IgD-negative memory B cell (primary cell): ENCODE measurements at regions not wholly inside any gene's neighbourhood (a gene's known extent, or its start where the extent isn't known, plus 50 kb on each side); places are given as distances from the start of the nearest gene placed in this dataset.
"Not testable (repeated sequence)": the region's sequence is repeated elsewhere in the genome, so short reads cannot be mapped to it uniquely, and the experiment has no call there.

Source experiments
- H3K27ac Mint-ChIP-seq, 3 donors: one replicate each; pipeline ENCODE4 v1.8.0; 2020 to 2022; ENCODE audit warnings: mild to moderate bottlenecking in 3 of 3, mixed read lengths in 3 of 3, moderate library complexity in 1 of 3
- H3K27me3 Mint-ChIP-seq: one replicate; pipeline ENCODE4 v1.8.0; 2021; ENCODE audit warnings: mixed read lengths
- H3K36me3 Mint-ChIP-seq: one replicate; pipeline ENCODE4 v1.8.0; 2020; ENCODE audit warnings: mild to moderate bottlenecking, mixed read lengths
- H3K4me1 Mint-ChIP-seq, 3 donors: one replicate each; pipeline ENCODE4 v1.8.0; 2020 to 2022; ENCODE audit warnings: mixed read lengths in 3 of 3, mild to moderate bottlenecking in 1 of 3
- H3K4me3 Mint-ChIP-seq, 4 donors: one replicate each; pipeline ENCODE4 v1.8.0; 2020 to 2022; ENCODE audit warnings: mild to moderate bottlenecking in 4 of 4, mixed read lengths in 4 of 4, moderate library complexity in 3 of 4
- H3K9me3 Mint-ChIP-seq, 3 donors: one replicate each; pipeline ENCODE4 v1.8.0; 2020 to 2021; ENCODE audit warnings: mixed read lengths in 3 of 3, mild to moderate bottlenecking in 1 of 3

DNA sequence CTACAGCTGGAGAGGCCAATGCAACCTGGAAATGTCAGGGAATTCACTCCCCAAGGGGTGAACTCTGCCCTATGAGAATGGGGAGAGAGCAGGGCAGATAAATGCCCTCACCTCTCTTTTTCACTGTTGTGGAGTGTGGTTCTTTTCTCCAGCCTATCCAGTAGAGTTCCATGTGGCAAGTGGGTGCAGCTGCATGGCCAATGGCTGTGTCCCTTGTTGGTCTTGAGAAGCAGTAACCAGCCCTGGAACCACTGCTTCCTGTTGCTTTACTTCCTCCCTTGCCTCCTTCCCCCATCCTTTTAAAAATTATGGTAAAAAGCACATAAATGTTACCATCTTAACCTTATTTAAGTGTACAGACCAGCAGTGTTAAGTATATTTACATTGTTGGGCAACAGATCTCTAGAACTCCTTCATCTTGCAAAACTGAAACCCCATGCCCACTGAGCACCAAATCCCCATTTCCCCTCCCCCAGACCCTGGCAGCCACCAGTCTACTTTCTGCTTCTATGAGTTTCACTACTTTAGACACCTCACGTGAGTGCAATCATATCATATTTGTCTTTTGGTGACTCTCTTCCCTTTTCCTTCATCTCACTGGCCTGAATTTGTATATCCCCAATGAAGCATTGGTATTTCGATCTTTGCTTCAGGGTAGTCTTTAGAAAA is 77.0 kb upstream of the GRIP1 start:
- Mint-ChIP-seq H3K27me3 (peaks cover 3% of the 10 kb centered on the region), H3K36me3 (no peaks in the 10 kb centered on the region), H3K4me1 (no peaks in the 10 kb centered on the region), H3K4me3 (no peak overlapping the region), H3K27ac (no peak overlapping the region), H3K9me3 (no peaks in the 10 kb centered on the region)

DNA sequence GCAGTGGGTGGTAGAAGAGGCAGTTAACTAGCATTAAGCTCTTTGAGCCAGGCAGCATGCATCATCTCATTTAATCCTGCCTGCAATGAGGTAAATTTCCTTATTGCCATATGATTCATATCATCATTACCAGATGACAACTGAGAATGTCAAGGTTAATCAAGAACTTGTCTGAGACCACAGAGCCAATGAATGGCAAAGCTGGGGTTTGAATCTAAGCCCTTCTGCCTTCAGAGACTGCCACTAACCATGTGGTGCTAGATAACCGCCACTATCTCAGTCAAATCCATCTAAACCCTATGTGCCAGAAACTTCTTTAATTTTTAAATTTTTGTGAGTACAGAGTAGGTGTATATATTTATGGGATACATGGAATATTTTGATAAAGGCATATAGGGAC is 77.8 kb upstream of the GRIP1 start:
- Mint-ChIP-seq H3K36me3 (no peaks in the 10 kb centered on the region), H3K4me3 (no peak overlapping the region), H3K9me3 (no peaks in the 10 kb centered on the region), H3K27ac (peak overlapping the region in 1 of 3 donors; percentile 24), H3K4me1 (no peaks in the 10 kb centered on the region), H3K27me3 (peaks cover 4% of the 10 kb centered on the region)

GRCh38 chr12:66760122-66760521 is 81.2 kb upstream of the GRIP1 start:
- not testable (repeated sequence) for H3K4me3 Mint-ChIP-seq, H3K36me3 Mint-ChIP-seq, H3K4me1 Mint-ChIP-seq, H3K9me3 Mint-ChIP-seq, H3K27ac Mint-ChIP-seq, H3K27me3 Mint-ChIP-seq

- Mint-ChIP-seq H3K27ac (no peak overlapping the region), H3K4me3 (no peak overlapping the region), H3K36me3 (no peaks in the 10 kb centered on the region), H3K27me3 (peaks cover 12% of the 10 kb centered on the region), H3K4me1 (peaks cover 0 to 2% (median 0%) of the 10 kb centered on the region in 3 donors), H3K9me3 (no peaks in the 10 kb centered on the region)
These were observed 84.6 kb upstream of the GRIP1 start for GRCh38 chr12:66763467-66763866.

DNA sequence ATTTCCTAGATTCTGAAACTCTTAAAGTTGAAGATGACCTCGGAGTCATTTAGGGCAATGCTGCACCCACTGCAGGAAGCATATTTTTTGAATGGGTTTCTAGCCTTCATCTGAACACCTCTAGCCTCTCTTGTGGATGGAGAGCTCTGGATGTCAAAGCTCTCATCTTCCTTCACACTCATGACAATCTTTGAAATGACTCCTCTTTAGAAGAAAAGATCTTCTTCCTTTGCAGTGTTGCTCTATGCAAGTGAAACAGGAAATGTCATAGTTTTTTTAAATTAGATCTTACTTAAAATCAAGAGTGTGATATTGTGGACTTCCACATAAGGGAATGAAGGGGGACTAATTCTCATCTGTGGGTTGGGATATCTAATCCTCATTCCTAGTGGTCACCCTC is 86.3 kb upstream of the GRIP1 start:
- no peak overlapping the region for H3K27ac Mint-ChIP-seq
- peaks cover 0 to 1% (median 0%) of the 10 kb centered on the region in 3 donors for H3K9me3 Mint-ChIP-seq
- H3K36me3 Mint-ChIP-seq, result no peaks in the 10 kb centered on the region
- H3K27me3 Mint-ChIP-seq, result peaks cover 12% of the 10 kb centered on the region
- no peak overlapping the region for H3K4me3 Mint-ChIP-seq
- peaks cover 0 to 2% (median 0%) of the 10 kb centered on the region in 3 donors for H3K4me1 Mint-ChIP-seq

DNA sequence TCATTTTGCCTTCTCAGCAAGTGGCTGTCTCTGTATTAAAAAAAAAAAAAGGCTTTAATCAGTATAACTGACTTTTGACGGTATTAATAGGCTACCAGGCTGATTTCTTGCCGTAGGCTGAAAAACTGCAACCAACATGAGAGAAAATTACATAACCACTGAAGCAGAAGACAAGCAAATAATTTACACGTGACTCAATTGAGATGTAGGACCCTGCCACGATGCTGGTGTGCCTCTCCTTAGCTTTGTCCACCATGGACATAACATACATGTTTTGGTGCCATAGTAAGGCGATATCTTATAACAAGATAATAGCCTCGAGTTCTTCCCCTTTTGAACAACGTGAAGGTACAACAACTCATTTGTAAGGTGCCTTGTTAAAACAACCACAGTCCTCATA is 88.7 kb upstream of the GRIP1 start:
- H3K27me3 Mint-ChIP-seq, result peaks cover 10% of the 10 kb centered on the region
- H3K27ac Mint-ChIP-seq, result no peak overlapping the region
- peaks cover 0 to 1% (median 0%) of the 10 kb centered on the region in 3 donors for H3K9me3 Mint-ChIP-seq
- peaks cover 0 to 2% (median 0%) of the 10 kb centered on the region in 3 donors for H3K4me1 Mint-ChIP-seq
- H3K4me3 Mint-ChIP-seq, result no peak overlapping the region
- no peaks in the 10 kb centered on the region for H3K36me3 Mint-ChIP-seq

GRCh38 chr12:66768293-66768692 is 89.4 kb upstream of the GRIP1 start:
- H3K36me3 Mint-ChIP-seq, result no peaks in the 10 kb centered on the region
- peaks cover 7% of the 10 kb centered on the region for H3K27me3 Mint-ChIP-seq
- peaks cover 0 to 1% (median 0%) of the 10 kb centered on the region in 3 donors for H3K9me3 Mint-ChIP-seq
- no peak overlapping the region for H3K27ac Mint-ChIP-seq
- H3K4me3 Mint-ChIP-seq, result no peak overlapping the region
- H3K4me1 Mint-ChIP-seq, result peaks cover 0 to 2% (median 0%) of the 10 kb centered on the region in 3 donors

GRCh38 chr12:66774929-66775328 is 96.1 kb upstream of the GRIP1 start:
- no peak overlapping the region for H3K27ac Mint-ChIP-seq
- H3K4me3 Mint-ChIP-seq, result no peak overlapping the region
- no peaks in the 10 kb centered on the region for H3K36me3 Mint-ChIP-seq
- H3K4me1 Mint-ChIP-seq, result no peaks in the 10 kb centered on the region
- H3K27me3 Mint-ChIP-seq, result peaks cover 6% of the 10 kb centered on the region
- peaks cover 0 to 3% (median 0%) of the 10 kb centered on the region in 3 donors for H3K9me3 Mint-ChIP-seq

DNA sequence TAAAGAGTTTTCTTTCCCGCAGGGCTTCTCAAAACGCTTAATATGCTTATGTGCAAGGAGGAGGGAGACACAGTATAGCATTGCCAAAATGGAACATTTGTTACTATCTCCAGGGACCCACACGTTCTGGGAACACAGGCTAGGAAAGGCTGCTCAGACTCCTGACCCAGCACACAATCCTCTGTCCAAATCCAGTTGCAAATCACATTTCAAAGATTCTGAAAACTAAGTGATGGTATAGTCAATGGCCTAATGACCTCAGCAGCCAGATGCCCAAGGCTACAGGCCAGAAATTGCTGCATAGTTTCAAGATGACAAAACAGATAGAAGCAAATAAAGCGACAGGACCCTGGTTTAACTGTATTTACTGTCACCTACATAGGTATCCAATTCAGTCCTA is 97.0 kb upstream of the GRIP1 start:
- no peaks in the 10 kb centered on the region for H3K36me3 Mint-ChIP-seq
- H3K4me1 Mint-ChIP-seq, result no peaks in the 10 kb centered on the region
- H3K27ac Mint-ChIP-seq, result peak overlapping the region in 1 of 3 donors; percentile 55
- no peak overlapping the region for H3K4me3 Mint-ChIP-seq
- H3K9me3 Mint-ChIP-seq, result peaks cover 0 to 4% (median 0%) of the 10 kb centered on the region in 3 donors
- H3K27me3 Mint-ChIP-seq, result peaks cover 6% of the 10 kb centered on the region

DNA sequence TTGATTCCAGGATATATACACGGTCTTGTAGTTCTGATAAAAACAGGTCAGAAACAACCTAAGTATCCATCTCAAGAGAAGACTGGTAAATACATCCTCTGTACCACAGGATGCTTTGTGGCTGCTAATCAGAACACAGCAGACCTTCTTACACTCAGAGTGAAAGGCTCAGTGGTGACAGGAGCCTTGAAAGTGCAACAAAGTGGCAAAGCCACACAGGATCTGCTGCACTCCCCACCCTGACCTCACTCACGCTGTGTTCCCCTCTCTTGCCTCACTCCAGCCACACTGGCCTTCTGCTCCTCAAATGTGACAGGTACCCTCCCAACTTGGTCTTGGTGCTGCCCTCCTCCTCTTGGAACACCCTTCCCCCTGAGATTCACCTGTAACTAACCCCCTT is 98.1 kb upstream of the GRIP1 start:
- H3K4me1 Mint-ChIP-seq, result no peaks in the 10 kb centered on the region
- no peak overlapping the region for H3K27ac Mint-ChIP-seq
- H3K36me3 Mint-ChIP-seq, result no peaks in the 10 kb centered on the region
- peaks cover 6% of the 10 kb centered on the region for H3K27me3 Mint-ChIP-seq
- H3K4me3 Mint-ChIP-seq, result peak overlapping the region in 1 of 4 donors; percentile 39
- H3K9me3 Mint-ChIP-seq, result peaks cover 0 to 4% (median 0%) of the 10 kb centered on the region in 3 donors

- H3K27ac Mint-ChIP-seq, result no peak overlapping the region
- peaks cover 0 to 4% (median 0%) of the 10 kb centered on the region in 3 donors for H3K9me3 Mint-ChIP-seq
- no peaks in the 10 kb centered on the region for H3K4me1 Mint-ChIP-seq
- H3K36me3 Mint-ChIP-seq, result no peaks in the 10 kb centered on the region
- no peak overlapping the region for H3K4me3 Mint-ChIP-seq
- peaks cover 4% of the 10 kb centered on the region for H3K27me3 Mint-ChIP-seq
These were observed 100.6 kb upstream of the GRIP1 start for GRCh38 chr12:66779466-66779865.

DNA sequence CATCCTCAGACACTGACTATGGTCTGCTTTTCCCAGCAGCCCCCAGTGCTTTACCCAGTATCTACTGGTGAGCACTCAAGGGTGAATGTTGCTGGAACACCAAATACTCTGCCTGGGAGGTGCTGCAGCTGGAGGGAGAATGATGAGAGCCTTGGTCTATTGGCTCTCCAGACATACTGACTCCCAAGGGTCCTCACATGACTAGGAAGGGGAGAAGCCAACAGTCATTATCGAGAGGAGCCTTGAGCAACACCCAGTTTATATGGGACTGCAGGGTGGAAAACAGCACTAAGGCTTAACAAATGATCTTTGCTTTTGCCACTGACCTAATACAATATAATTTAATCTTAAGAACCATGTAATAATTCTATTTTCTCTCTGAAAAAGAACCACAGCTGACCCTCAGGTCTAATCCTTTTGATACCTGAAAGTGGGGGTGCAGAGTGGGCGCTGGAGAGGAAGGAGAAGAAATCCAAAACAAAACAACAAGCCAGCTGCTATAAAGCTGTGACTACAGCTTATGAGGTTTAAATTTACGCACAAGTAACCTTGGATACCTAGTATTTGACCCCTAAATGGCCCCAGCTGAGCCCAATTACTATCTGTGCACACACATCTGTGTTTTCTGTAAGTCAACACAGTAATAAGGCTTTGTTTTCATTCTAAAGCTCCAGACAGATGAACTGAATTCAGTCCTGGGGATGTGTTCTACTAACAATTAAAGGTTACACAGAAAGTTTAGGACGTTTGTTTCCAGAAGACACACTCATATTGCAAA is 107.8 kb upstream of the GRIP1 start:
- Mint-ChIP-seq H3K4me3 (no peak overlapping the region), H3K36me3 (no peaks in the 10 kb centered on the region), H3K27ac (no peak overlapping the region), H3K9me3 (no peaks in the 10 kb centered on the region), H3K4me1 (no peaks in the 10 kb centered on the region), H3K27me3 (peaks cover 4% of the 10 kb centered on the region)

GRCh38 chr12:66799551-66799950 is 120.7 kb upstream of the GRIP1 start:
- Mint-ChIP-seq H3K27ac (no peak overlapping the region), H3K36me3 (no peaks in the 10 kb centered on the region), H3K4me1 (no peaks in the 10 kb centered on the region), H3K27me3 (peaks cover 4% of the 10 kb centered on the region), H3K4me3 (no peak overlapping the region), H3K9me3 (no peaks in the 10 kb centered on the region)

GRCh38 chr12:66800046-66800445 is 121.2 kb upstream of the GRIP1 start:
- Mint-ChIP-seq H3K4me3 (no peak overlapping the region), H3K9me3 (no peaks in the 10 kb centered on the region), H3K27me3 (peaks cover 4% of the 10 kb centered on the region), H3K36me3 (no peaks in the 10 kb centered on the region), H3K27ac (no peak overlapping the region), H3K4me1 (no peaks in the 10 kb centered on the region)

DNA sequence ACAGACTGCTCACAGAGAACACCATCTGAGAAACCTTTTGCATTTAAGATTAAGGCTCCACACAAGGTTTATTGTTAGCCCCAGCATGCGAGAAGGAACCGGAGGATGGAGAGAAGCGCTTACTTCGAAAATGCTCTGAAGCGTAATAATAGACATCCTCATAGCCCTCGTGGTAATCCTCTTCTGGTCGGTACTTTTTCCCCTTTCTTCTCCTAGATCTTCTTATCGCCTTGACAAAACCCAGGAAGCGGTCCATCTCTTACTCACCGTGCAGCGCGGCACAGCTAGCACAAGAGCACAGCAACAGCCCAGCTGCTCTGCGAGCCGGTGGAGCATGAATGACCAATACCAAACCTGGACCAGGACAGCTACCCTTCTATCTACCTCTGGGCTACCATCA is 125.1 kb upstream of the GRIP1 start:
- no peaks in the 10 kb centered on the region for H3K36me3 Mint-ChIP-seq
- H3K4me1 Mint-ChIP-seq, result no peaks in the 10 kb centered on the region
- no peak overlapping the region for H3K4me3 Mint-ChIP-seq

DNA sequence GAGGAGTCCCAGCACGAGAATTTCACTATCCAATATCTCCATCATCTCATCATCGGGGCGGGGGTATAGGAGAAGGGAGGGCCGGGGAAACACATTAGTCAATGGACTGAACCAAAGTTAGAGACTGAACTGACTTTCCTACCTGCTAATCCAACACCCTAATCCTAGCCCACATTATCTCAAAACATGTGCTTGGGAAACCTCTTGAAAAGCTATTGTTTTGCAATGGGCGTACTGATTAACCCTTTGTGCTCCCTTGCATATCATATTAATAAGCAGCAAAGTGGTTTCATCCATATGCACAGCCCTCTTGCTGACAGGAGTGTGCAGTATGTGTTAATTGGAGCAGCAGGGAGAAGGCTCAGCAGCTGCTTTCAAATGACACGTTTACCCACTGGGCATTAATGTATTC is 125.7 kb upstream of the GRIP1 start:
- Mint-ChIP-seq H3K4me1 (no peaks in the 10 kb centered on the region), H3K27me3 (peaks cover 4% of the 10 kb centered on the region), H3K4me3 (no peak overlapping the region), H3K36me3 (no peaks in the 10 kb centered on the region), H3K9me3 (no peaks in the 10 kb centered on the region), H3K27ac (no peak overlapping the region)

More for the DNA sequence above, 125.1 kb upstream of the GRIP1 start:
- H3K27me3 Mint-ChIP-seq, result peaks cover 6% of the 10 kb centered on the region
- H3K9me3 Mint-ChIP-seq, result no peaks in the 10 kb centered on the region
- no peak overlapping the region for H3K27ac Mint-ChIP-seq
